Activated CD4-positive, alpha-beta T cell treated with anti-CD3 and anti-CD28 coated beads for 1 hour (primary cell): ENCODE measurements at regions not wholly inside any gene's neighbourhood (a gene's known extent, or its start where the extent isn't known, plus 50 kb on each side); places are given as distances from the start of the nearest gene placed in this dataset.

Experiments used
- DNase-seq: peaks from one replicate; pipeline ENCODE4 v3.0.0-alpha.2; 2020

DNA sequence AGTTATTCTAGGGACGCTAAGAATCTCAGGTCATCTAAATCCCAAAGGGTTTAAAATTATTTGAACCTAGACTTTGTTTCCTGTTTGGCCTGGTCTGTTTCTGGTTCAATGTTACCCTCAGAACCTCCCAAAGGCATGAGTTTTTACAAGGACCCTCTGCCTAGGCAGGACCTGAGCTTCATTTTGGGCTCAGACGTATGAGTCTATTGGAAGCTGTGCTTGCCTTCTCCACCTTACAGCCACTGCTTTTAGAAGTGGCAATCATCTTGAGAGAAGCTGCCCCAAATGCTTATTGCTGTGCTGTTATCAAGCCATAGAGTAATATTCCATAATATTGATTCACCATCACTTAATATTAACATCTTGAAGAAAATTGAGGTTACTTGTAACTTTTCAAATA, 510.4 kb downstream of the TLE4 start:
- DNase-seq, result no peak

DNA sequence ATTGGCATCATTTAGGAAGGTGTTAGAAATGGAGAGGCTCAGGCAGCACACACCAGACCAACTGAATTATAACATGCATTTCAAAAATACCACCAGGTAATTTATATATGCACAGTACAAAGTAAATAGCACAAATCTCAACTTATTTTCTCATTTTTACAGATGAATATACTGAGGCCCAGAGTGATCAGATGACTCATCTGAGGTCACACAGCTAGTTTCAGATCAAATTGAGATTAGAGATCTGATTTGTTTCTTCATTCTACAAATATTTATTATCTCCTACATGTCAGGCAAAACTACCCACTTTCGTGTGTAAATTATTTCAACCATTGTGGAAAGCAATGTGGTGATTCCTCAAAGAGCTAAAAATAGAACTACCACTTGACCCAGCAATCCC, 507.1 kb downstream of the TLE4 start:
- DNase-seq, result no peak

DNA sequence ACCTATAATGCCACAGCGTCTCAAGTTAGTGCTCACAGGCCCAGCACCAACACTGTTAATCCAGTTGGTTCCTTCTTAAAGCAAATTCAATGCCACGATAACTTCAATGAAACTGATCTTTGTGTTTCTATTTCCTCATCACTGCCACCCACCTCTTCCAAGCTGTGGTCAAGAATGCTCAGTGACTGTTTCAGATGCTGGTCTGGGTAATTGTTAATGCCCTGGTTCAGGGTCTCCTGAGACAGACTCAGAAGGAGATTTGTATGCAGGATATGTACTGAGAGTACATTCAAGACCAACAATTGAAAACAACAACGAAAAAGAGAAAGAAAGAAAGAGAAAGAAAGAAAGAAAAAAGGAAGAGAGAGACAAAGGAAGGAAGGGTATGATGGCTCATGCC, 505.3 kb downstream of the TLE4 start:
- no peak for DNase-seq

DNA sequence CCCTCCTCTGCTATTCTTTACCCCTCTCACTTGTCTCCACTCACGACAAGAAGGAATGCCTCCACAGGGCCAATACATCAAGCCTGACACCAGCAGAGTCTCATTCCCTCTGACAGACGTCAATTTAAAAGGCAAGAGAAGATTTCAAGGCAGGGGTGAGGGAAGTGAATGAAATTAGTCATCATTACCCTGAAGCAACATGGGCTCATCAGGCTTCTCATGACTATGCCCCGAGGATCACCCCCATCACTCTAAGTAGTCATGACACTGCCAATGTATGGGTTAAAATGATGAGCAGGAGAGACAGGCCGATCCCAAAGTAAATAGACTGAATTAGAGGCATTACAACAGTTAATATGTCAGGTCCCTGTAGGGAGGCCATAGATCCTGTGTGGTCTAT, 504.4 kb downstream of the TLE4 start:
- no peak for DNase-seq

DNA sequence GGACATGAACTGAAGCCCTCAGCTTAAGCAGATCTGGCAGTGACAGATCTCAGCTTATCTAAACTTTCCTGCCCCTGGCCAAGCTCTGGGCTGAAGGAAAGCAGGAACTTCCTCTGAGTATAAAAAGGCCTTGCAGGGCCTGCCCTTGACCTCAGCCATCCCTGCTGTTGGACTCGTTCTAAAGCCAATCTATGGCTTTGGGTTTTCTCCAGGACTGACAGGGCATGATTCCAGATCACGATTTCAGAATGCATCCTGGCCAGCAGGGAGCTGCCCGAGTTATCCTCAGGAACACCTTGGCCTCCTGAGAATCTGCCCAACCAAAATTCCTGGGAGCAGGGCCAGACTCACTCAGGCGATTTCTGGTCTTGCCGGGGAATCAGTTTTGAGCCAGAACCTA, 502.7 kb downstream of the TLE4 start:
- DNase-seq, result no peak

DNA sequence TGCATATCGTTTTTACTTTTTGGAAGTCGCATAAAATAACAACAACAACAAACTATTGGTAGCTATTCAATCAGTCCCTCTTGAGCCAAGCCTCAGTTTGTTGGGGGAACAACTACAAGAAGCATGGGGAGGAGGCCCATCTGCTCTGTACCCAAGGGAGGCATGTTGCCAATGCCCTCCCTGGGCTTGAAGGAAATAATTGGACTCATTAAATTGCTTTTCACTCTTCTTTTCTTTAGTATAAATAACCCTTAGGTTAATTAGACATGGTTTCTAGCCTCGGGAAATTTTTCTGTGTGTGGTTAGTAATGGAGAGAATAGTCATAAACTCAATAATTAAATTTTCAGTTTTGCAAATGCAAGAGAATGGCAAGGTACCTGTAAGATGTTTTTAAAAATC, 500.7 kb downstream of the TLE4 start:
- DNase-seq, result no peak

DNA sequence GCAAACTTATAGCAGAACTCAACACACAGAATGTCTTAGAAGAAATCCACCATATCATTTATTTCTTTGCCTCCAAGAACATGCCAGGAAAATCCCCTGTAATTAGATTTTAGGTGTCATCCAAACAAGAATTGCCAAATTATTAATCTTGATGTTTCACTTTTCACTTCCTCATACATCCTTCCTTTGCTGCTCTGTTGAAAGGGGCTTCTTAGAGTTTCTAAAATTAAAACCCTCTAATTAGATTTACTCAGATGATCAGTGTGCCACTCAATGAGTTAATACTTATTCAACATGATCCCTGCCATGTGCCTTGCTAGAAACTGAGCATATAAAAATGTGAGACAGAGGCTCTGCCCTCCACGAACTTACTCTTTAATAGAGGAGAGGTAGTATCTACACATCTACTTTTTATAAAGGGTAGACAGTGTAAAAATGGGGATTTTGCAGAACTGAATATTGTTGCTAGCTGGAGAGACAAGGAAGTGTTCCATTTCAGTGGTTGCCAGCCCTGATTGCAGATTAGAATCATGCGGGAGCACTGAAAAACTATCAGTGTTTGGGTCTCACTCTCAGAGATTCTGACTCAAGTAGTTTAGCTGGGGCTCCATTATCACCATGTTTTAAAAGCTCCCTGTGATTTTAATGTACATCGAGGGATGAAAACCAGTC, 498.4 kb downstream of the TLE4 start:
- no peak for DNase-seq

DNA sequence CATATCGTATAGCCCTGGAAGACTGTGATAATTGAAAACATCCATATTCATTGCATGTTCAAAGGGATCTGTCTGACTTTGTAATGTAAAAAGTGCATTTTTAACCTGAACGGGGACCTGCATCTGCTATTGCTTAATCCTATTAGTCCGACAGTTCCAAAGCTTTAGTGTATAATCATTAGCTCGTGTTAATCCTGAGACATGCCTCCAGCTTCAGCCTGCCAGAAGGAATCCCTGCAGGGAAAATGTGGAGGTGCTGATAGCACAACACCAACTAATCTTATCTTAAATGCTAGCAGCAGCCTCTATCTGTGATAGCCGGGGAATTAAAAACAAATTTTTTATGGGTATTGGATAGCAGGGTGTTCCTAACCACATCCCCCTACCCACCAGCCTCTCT, 495.2 kb downstream of the TLE4 start:
- no peak for DNase-seq

DNA sequence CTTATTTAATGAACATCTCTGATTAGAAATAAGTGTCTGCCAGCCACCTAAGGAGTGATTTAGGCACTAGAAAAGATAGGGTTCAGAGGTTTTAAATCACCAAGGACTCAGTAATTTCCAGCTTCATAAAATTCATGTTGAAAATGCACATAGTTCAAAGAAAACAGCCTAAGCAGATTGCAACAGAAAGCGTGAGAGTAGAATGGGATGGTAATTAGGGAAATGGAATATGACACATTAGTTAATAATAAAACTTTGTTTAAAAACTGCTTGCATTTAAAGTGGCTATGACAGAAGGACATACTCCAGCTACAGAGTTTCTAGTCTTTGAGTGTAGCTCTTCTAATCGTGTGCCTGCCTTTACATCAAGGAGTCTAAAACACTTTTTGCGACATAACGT, 490.8 kb downstream of the TLE4 start:
- no peak for DNase-seq

DNA sequence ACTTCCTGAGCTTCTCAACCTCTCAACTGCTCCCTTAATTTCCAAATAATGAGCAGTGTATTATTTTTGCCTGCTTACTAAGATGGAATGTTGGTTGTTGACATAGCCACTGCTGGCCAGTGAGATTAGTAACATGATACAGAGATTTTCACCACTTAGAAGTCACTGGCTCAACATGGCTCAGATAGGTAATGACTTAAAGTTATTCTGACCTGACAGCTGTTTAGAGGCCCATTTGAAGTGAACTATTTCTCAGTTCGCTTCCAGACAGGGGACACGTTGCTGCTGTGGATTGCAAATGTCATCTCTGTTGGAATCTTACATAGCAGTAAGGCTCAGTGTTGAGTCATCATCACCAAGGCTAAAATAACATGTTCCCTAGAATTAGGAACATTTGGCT, 490.2 kb downstream of the TLE4 start:
- no peak for DNase-seq

DNA sequence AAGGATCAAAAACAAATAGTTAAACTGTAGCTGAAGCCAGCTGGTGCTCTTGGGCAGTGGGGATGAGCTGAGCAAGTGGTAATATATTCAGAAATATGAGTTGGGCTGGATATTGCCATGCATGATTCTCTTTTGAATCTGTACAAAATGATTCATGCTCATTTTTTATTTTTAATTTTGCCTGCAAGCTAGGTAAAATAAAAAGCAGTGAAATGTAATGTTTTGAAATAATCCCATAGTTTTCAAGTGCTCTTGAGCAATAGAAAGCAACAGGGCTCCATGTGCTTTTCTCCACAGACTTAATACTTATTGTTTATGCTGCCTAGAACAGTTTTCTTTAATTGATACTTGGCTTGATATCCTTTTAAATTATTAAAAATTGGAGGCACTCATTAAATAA, 489.3 kb downstream of the TLE4 start:
- DNase-seq, result no peak

DNA sequence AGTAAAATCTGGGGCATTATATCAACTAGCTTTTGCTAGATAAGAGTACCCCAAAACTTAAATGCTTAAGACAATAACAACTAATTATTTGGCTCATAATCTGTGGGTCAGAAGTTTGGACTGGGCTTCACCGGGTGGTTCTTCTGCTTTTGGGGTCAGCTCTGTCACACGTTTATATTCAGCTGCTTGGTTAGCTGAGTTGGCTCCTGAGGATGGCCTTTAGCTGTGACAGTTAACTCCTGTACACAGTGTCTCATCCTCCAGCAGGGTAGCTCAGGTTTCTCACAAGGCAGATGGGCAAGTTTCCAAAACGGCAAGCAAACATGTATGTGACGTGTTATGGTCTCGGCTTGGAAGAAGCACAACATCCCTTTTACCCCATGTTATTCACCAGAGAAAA, 488.2 kb downstream of the TLE4 start:
- DNase-seq, result no peak

DNA sequence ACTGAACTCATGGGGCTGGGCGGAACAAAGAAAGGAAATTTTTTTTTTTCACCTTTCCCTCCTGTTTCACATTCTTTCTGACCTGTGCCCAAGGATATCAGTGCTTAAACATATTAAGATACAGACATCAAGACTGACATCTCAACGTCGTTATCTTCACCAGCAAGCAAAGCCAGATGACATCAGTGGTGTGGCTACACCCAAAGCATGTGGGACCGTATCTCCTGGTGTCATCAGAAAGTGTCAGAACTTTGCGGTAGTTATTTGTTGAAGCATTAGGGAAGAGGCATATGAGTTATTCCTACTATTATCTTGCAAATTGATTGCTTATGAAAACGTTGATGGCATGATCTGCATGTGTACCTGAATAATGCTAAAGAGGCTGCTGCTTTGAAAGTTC, 487.4 kb downstream of the TLE4 start:
- DNase-seq, result no peak

DNA sequence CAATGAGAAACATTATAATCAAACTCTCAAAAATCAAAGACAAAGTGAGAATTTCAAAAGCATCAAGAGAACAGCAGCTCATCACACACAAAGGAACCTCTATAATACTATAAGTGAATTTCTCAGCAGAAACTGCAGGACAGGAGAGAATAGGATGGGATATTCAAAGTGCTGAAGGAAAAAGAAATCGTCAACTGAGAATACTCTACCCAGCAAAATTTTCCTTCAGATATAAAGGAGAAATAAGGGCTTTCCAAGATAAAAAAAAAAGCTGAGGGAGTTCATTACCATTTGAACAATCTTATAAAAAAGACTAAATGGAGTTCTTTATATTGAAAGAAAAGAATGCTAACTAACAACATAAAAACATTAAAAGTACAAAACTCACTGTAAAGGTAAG, 481.1 kb downstream of the TLE4 start:
- no peak for DNase-seq

DNA sequence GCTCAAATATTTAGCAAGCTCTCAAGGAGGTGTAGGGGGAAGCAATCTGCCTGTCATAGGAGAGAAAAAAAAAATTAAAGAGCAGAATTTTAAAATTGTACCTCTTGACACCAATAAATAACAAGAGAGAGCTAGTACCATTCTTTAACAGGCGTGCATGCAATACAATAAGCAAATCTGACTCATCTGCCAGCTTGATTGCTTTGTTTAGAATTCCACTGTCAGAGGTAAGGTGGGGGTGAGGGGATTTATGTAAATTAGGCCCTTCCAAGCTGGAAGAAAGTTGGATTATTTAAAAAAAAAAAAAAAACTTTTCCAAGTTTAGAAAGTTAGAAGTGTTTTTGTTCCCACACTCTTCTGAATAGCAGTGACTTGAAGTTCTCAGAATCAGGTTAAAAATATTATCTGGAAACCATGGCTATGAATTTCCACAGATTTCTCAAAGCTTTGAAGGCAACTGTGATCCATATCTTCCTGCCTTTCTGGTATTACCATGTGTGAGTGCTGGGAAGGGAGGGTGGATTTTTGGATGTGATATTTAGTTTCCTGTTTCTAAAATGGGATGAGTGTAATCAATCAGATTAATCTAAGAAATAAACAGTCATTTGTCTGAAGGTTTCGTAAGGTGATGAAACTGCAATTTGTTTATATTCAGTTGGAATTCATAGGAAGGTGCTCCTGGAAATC, 477.5 kb downstream of the TLE4 start:
- DNase-seq, result no peak

DNA sequence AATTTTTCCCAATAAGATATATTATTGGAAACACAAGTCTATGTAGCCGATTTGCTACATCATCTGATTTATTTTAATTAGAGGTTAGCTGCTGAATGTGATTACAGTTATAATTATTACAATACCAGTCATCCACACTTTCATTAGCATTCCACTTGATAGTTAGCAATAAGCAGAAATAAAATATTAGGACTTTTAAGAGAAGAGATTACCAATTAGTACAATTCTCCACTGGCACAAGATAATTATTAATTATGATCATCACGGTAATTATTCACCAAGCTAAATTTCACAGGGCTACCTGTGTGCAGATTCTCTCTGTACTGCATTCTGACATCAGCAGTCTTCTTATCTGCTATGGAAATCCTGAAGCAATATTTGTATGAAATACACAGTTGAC, 474.7 kb downstream of the TLE4 start:
- no peak for DNase-seq

DNA sequence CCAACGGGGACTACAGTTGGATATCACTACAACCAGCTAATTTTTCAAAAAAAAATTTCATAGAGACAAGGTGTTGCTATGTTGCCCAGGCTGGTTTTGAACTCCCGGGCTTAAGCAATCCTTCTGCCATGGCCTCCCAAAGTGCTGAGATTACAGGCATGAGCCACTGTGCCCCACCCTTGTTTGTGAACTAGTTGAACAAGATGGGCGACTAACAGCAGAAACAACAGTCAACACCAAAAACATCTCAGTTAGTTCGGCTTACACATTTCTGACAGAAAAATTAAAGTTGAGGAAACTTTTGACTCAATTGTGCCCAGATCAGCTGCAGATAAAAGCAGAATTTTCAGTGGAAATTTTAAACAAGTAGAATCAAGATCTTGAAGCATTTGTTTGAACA, 470.1 kb downstream of the TLE4 start:
- DNase-seq, result no peak

DNA sequence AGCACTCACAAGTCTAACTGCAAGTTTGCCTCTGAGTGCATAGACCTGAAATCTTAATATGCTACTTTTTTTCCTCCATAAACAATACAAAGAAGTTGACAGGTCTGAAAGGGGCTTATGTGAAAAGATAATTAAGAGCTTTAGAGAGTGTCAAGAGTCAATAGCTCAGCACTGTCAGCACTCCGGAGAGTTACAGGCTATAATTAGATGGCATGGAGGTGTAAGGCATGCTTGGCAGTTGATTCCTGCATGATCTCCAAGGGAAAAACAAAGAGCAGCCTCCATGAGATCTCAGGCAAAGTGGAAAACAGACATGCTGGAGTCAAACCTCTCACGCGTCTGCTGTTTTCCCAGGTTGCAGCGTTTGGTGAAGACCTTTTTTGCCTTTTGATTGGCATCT, 468.7 kb downstream of the TLE4 start:
- no peak for DNase-seq

DNA sequence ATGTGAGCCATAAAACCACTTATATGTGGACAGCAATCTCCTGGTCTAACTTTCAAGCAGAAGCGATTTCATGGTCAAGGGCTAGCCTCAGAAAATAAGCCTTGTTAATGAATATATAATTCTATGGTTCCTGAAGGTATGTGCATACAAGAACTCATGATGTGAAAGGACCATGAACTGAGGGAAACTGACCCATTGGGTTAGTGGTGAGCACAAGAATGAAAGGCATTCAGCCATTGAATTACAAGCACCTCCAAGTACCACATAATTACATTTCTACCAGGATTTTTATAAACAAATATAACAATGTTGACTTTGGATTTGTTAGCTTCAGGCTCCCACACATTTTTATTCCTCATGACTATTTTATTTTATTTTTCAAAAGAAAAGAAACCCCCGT, 459.0 kb downstream of the TLE4 start:
- no peak for DNase-seq

DNA sequence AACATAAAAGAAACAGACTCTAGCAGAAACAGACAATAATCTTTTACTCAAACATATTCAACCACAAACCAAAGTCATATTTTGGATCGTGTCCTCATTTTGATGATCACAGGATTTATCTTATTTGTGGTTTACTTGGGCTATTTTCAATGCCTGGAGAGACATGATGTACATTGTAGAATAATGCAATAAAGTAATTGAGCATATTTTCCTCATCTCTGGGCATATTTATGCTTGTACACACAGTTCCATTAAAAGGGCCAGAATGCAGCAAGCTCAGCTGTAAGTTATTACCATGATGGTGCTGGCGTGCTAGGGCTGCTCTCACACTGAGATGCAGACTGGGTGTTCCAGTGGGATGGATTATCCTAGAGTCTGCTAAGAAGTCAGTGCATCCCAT, 456.7 kb downstream of the TLE4 start:
- DNase-seq, result no peak

DNA sequence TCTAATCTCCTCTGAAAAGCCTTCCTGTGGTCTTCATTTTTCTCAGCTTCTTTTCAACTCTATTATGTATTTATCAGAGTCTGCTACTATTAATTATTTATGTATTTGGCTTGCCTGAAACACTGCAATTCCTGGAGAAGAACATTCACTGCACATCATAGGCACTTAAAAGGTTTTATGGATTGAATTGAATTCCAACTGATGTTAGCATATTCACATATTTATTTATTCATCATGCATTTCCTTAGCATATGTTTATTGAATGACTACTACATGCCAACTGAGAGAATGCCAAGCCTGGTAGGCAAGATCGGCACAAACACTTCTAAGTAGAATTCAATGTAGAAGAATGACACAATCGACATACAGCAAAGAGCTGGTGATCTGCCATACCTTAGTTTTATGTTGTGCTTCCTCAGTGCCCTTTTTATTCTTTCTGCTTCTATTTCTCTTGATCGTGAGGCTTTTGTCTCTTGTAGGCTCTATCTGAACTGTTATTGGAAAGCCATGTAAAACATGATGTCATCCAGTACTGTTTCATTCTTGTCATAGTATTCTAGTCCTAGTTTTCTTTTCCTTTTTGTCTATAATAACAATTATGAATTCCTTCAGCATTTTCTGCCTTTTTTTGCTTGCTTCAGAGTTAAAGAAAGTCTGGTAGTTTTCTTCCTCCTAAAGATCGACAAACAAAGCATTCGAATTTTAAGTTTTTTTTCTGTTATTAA, 454.2 kb downstream of the TLE4 start:
- no peak for DNase-seq

DNA sequence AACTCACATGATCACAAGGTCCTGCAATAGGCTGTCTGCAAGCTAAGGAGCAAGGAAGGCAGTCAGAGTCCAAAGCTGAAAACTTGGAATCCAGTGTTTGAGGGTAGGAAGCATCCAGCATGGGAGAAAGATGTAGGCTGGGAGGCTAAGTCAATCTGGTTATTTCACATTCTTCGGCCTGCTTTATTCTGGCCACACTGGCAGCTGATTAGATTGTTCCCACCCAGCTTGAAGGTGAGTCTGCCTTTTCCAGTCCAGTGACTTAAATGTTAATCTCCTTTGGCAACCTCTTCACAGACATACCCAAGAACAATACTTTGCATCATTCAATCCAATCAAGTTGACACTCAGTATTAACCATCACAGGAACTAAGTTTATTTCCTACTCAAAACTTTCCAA, 453.4 kb downstream of the TLE4 start:
- no peak for DNase-seq

DNA sequence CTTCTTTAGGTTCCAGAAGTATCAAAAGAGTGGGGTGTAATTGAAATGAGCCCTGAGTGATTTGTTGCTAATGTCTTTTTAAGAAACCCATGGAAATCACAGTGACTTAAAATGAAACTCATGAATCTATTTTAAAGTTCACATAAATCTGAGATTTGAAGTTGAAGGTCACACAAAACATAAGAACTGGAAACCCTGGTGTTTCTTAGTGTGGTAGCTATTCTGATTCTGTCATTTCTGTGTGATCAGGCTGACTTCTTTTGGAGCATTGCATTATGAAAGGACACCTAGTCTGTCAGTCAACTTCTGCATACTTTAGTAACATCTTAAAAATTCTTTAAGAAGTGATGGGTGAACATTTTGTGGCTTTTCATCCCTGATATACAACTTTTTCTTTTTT, 448.8 kb downstream of the TLE4 start:
- no peak for DNase-seq

DNA sequence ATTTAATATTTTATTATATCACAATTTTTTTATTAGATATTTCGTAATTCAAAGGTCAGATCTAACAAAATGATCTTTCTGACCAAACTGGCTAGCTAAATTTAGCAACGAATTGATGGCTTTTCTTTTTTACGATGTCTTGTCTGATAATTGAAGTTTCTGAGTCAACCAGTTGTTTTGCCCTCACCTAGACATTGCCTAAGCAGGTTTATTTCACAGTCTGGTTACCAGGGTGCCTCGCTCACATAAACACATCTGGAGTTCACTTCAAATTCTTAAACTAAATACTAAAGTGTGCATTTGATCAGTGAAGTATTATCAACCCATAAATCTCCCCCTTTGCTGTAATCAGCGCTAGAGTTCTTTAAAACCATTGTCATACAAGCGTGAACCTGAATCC, 448.3 kb downstream of the TLE4 start:
- DNase-seq, result no peak

DNA sequence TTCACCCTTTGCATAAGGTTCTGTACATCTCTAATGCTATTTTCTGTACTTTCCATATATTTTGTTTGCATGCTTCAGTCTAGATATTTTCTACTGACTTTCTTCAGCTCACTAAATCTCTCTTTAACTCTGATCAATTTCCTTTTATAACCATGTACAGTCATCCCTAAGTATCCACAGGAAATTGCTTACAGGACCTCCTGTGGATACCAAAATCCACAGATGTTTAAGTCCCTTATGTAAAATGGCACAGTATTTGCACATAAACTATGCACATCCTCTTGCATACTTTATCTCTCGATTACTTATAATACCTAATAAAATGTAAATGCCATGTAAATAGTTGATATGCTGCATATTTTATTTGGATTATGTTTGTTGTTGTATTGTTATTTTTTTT, 442.1 kb downstream of the TLE4 start:
- DNase-seq, result no peak
